Liver (tissue), 3 donors: ENCODE measurements at regions not wholly inside any gene's neighbourhood (a gene's known extent, or its start where the extent isn't known, plus 50 kb on each side); places are given as distances from the start of the nearest gene placed in this dataset.

Experiments
- CTCF ChIP-seq: fragments of 150-350 bp; IDR thresholded peaks from 2 replicates; pipeline ENCODE4 v1.5.1; 2017; ENCODE audit warnings: improper control_type of control experiment, low read depth, low read length; ENCODE audit not compliant: missing input control
- GABPA ChIP-seq, 2 donors: IDR thresholded peaks in 1 of 2; conservative IDR thresholded peaks in 1 of 2; 2 replicates each; pipeline ENCODE4 v1.6.1; 2016; ENCODE audit warnings: antibody characterized with exemption in 2 of 2, mild to moderate bottlenecking in 1 of 2, moderate library complexity in 1 of 2
- RXRA ChIP-seq, 2 donors: IDR thresholded peaks; 2 replicates each; pipeline ENCODE4 v1.6.1; 2017 to 2018; ENCODE audit warnings: antibody characterized with exemption in 2 of 2, mild to moderate bottlenecking in 1 of 2
- donor health status: healthy.
- donor health status: healthy.

- TF ChIP-seq CTCF, result no peak
- TF ChIP-seq RXRA (IDR thresholded peaks at IDR 0.05), result no peak
- TF ChIP-seq GABPA (IDR thresholded peaks at IDR 0.05 in 1 of 2, conservative IDR thresholded peaks at IDR 0.05 in 1 of 2), result no peak
These were observed 133.9 kb upstream of the FOXN2 start for GRCh38 chr2:48180557-48180956.
